ENCODE measurements at regions not wholly inside any gene's neighbourhood (a gene's known extent, or its start where the extent isn't known, plus 50 kb on each side); places are given as distances from the start of the nearest gene placed in this dataset.

DNA sequence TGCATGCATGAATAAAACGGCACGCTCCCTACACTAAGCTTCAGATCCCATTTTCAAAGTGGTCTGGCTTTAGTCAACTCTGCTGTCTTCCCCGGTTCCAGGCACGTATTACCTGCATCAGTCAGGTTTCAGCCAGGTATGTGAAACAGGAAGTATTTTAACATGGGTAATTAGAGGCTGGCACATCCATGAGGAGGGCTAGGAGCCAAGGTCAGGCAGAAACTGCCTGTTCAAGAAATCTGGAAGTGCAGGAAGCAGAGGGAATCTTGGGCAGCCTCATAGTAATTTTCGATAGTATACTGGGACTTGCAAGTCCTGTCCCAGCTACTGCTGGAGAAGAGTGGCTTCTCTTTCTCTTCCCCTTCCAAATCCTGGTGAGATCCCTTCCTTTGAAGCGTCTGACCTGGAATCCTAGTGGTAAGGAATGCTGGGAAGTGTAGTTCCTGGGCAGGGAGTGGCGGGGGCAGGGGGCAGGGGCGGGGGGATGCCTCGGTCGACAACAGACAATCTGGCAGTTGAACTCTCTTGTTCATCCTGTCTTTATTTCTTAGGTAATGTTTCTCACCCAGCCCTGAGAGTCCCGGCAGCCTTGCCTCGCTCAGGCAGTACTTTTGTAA lies 403.1 kb downstream of the TLE4 start:
- in situ Hi-C loops (cut with HindIII; ENCODE audit: low pct_unique_long_range_greater_than_20kb, low sequenced_read_pairs), result no loop called here
- DNase-seq (ENCODE audit: low read depth in 1 of 2, low spot score in 1 of 2), result peak in 1 of 2 experiments; percentile 7
- TF ChIP-seq JUND (IDR thresholded peaks at IDR 0.05; ENCODE audit: low read depth), result no peak

DNA sequence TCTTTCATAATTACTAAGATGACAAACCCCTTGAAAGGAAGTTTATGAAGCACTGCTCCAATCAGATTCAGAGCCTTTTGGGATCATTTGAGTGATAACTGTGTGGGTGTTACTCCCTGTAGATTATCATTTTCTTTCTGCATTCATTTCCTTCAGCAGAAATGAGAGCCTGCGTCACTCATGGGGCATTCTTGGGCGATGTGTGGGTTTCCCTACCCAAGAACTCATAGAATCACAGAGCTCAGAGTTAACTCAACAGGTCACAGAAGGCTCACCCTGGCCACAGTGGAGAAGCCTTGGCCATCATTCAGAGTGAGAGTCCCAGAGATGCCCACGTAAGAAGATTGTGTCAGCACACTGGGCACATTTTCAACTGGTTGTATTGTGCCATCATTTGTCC lies 401.9 kb downstream of the TLE4 start:
- no peak for DNase-seq (ENCODE audit: low read depth in 1 of 2, low spot score in 1 of 2)
- no peak for TF ChIP-seq JUND (IDR thresholded peaks at IDR 0.05; ENCODE audit: low read depth)
- in situ Hi-C loops (cut with HindIII; ENCODE audit: low pct_unique_long_range_greater_than_20kb, low sequenced_read_pairs), result no loop called here

GRCh38 chr9:79970146-79970425 lies 398.3 kb downstream of the TLE4 start:
- no peak for DNase-seq (ENCODE audit: low read depth in 1 of 2, low spot score in 1 of 2)
- in situ Hi-C loops (cut with HindIII; ENCODE audit: low pct_unique_long_range_greater_than_20kb, low sequenced_read_pairs), result no loop called here
- TF ChIP-seq JUND (IDR thresholded peaks at IDR 0.05; ENCODE audit: low read depth), result no peak

DNA sequence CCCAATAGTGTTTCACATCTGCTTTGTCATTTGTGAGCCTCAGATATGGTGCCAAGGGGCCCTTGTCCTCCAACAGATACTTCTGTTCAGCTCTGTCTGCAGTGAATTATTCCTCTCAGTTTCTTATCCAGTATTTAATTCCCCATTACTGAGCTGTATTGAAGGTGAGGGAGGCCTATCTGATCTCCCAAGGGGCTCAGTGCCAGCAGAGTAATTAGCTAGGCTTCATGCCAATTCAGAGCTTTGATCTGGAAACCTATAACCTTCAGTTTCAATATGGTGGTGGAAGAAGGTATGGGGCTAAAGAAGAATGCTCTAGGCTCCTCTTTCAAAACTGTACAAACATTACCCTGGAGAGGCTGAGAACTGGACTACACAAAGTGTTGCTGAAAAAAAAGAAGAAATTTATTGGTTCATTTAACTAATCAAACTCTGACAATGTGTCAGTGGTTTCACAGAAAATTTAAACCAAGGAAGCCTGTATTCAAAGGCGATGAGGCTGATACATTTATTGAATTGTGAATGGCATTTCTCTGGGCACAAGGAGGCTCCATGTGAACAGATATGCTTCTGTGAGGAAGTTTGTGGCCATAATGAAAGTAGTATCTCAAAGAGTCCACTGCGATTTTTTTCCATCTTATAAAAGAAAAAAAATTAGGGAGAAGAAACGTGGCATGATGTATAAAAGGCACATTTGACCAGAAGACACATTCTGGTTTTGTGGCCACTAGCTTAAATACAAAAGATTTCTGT lies 397.8 kb downstream of the TLE4 start:
- in situ Hi-C loops (cut with HindIII; ENCODE audit: low pct_unique_long_range_greater_than_20kb, low sequenced_read_pairs), result no loop called here
- DNase-seq (ENCODE audit: low read depth in 1 of 2, low spot score in 1 of 2), result no peak

GRCh38 chr9:79968533-79968932 lies 396.8 kb downstream of the TLE4 start:
- DNase-seq (ENCODE audit: low read depth in 1 of 2, low spot score in 1 of 2), result no peak
- in situ Hi-C loops (cut with HindIII; ENCODE audit: low pct_unique_long_range_greater_than_20kb, low sequenced_read_pairs), result no loop called here
- TF ChIP-seq JUND (IDR thresholded peaks at IDR 0.05; ENCODE audit: low read depth), result no peak

More for the DNA sequence above, 397.8 kb downstream of the TLE4 start:
- no peak for TF ChIP-seq JUND (IDR thresholded peaks at IDR 0.05; ENCODE audit: low read depth)

GRCh38 chr9:79962836-79963235 lies 391.1 kb downstream of the TLE4 start:
- TF ChIP-seq JUND (IDR thresholded peaks at IDR 0.05; ENCODE audit: low read depth), result no peak
- DNase-seq (ENCODE audit: low read depth in 1 of 2, low spot score in 1 of 2), result no peak
- in situ Hi-C loops (cut with HindIII; ENCODE audit: low pct_unique_long_range_greater_than_20kb, low sequenced_read_pairs), result no loop called here

GRCh38 chr9:79962150-79962549 lies 390.4 kb downstream of the TLE4 start:
- DNase-seq (ENCODE audit: low read depth in 1 of 2, low spot score in 1 of 2), result no peak
- in situ Hi-C loops (cut with HindIII; ENCODE audit: low pct_unique_long_range_greater_than_20kb, low sequenced_read_pairs), result no loop called here
- no peak for TF ChIP-seq JUND (IDR thresholded peaks at IDR 0.05; ENCODE audit: low read depth)

DNA sequence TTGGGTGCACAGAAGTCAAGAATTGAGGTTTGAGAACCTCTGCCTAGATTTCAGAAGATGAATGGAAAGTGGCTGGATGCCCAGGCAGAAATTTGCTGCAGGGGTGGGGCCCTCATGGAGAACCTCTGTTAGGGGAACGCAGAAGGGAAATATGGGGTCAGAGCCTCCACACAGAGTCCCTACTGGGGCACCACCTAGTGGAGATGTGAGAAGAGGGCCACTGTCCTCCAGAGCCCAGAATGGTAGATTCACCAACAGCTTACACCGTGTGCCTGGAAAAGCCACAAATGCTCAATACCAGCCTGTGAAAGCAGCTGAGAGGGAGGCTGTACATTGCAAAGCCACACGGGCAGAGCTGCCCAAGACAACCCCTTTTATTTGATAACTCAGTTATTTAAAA lies 383.5 kb downstream of the TLE4 start:
- in situ Hi-C loops (cut with HindIII; ENCODE audit: low pct_unique_long_range_greater_than_20kb, low sequenced_read_pairs), result no loop called here
- no peak for DNase-seq (ENCODE audit: low read depth in 1 of 2, low spot score in 1 of 2)
- TF ChIP-seq JUND (IDR thresholded peaks at IDR 0.05; ENCODE audit: low read depth), result no peak

DNA sequence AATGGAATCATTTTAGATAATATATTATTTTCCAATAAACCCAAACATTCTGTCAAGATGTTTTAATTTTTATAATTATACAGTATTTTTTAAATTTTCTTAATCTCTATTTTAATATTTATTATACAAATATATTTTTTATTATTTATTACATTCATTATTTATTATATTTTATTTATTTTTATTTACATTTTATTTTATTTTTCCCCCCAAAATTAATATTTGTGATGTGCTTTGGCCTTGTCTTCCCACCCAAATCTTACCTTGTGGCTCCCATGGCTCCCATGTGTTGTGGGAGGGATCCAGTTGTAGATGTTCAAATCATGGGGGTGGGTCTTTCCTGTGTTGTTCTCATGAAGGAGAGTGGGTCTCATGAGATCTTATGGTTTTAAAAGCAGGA lies 382.1 kb downstream of the TLE4 start:
- TF ChIP-seq JUND (IDR thresholded peaks at IDR 0.05; ENCODE audit: low read depth), result no peak
- in situ Hi-C loops (cut with HindIII; ENCODE audit: low pct_unique_long_range_greater_than_20kb, low sequenced_read_pairs), result no loop called here

DNA sequence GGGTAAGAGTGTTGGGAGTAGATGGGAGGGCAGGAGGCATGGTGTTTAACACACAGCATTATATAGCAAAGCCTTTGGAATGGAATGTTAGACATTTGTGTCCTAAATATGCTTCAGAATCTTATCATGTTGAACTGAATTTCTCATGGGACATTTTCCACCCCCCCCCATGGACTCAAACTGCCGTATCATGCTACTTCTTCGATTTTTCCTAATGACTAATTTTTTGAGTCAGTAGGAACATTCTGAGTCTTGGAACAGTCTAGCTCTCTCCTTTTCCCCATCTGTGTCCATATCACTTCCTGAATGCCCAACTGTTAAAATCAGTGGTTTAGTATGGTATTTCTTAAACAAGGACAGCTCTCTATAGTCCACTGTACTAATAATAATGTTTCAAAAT lies 380.6 kb downstream of the TLE4 start:
- TF ChIP-seq JUND (IDR thresholded peaks at IDR 0.05; ENCODE audit: low read depth), result no peak
- DNase-seq (ENCODE audit: low read depth in 1 of 2, low spot score in 1 of 2), result no peak
- in situ Hi-C loops (cut with HindIII; ENCODE audit: low pct_unique_long_range_greater_than_20kb, low sequenced_read_pairs), result no loop called here

More for the DNA sequence above, 382.1 kb downstream of the TLE4 start:
- no peak for DNase-seq (ENCODE audit: low read depth in 1 of 2, low spot score in 1 of 2)

GRCh38 chr9:79946712-79947111 lies 374.9 kb downstream of the TLE4 start:
- TF ChIP-seq JUND (IDR thresholded peaks at IDR 0.05; ENCODE audit: low read depth), result no peak
- DNase-seq (ENCODE audit: low read depth in 1 of 2, low spot score in 1 of 2), result no peak
- in situ Hi-C loops (cut with HindIII; ENCODE audit: low pct_unique_long_range_greater_than_20kb, low sequenced_read_pairs), result no loop called here

GRCh38 chr9:79945495-79945894 lies 373.7 kb downstream of the TLE4 start:
- in situ Hi-C loops (cut with HindIII; ENCODE audit: low pct_unique_long_range_greater_than_20kb, low sequenced_read_pairs), result no loop called here
- no peak for TF ChIP-seq JUND (IDR thresholded peaks at IDR 0.05; ENCODE audit: low read depth)
- DNase-seq (ENCODE audit: low read depth in 1 of 2, low spot score in 1 of 2), result no peak

GRCh38 chr9:79945016-79945415 lies 373.3 kb downstream of the TLE4 start:
- in situ Hi-C loops (cut with HindIII; ENCODE audit: low pct_unique_long_range_greater_than_20kb, low sequenced_read_pairs), result no loop called here
- TF ChIP-seq JUND (IDR thresholded peaks at IDR 0.05; ENCODE audit: low read depth), result no peak
- no peak for DNase-seq (ENCODE audit: low read depth in 1 of 2, low spot score in 1 of 2)

DNA sequence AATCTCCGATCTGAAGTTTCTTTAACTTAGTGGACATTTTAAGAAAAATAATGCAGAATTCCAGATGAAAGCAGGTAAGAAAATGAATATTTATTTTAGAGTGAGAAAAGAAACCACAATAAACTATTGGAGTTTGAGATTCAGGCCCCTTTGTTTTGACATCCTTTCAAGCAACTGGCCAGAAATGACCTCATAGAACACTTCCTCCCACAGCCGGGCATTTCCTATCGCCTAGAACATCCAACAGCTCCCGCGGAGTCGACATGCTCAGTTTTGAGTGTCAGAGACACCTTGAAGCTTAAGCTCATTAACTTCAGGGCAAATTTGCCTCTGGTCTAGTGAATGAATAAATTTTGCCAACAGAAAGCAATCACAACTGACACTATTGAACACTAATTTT lies 369.2 kb downstream of the TLE4 start:
- in situ Hi-C loops (cut with HindIII; ENCODE audit: low pct_unique_long_range_greater_than_20kb, low sequenced_read_pairs), result no loop called here
- no peak for DNase-seq (ENCODE audit: low read depth in 1 of 2, low spot score in 1 of 2)
- TF ChIP-seq JUND (IDR thresholded peaks at IDR 0.05; ENCODE audit: low read depth), result no peak
